HL-60 (cell line): ENCODE measurements at regions not wholly inside any gene's neighbourhood (a gene's known extent, or its start where the extent isn't known, plus 50 kb on each side); places are given as distances from the start of the nearest gene placed in this dataset.

Experiments used
- GABPA ChIP-seq: IDR thresholded peaks from 2 replicates; pipeline ENCODE4 v1.6.1; 2012; ENCODE audit warnings: low read depth
- POLR2AphosphoS5 ChIP-seq: IDR thresholded peaks from 2 replicates; pipeline ENCODE4 v1.6.1; 2012; ENCODE audit warnings: low read depth
- TF ChIP-seq, protein P1 (sequence below): IDR thresholded peaks from one replicate; pipeline ENCODE4 v1.5.1; 2011; ENCODE audit warnings: low read length, control low read depth, inconsistent platforms; ENCODE audit not compliant: insufficient read depth
- TF ChIP-seq, protein P2 (sequence below): IDR thresholded peaks from 2 replicates; pipeline ENCODE4 v1.6.1; 2012; ENCODE audit warnings: low read depth; ENCODE audit not compliant: insufficient replicate concordance

DNA sequence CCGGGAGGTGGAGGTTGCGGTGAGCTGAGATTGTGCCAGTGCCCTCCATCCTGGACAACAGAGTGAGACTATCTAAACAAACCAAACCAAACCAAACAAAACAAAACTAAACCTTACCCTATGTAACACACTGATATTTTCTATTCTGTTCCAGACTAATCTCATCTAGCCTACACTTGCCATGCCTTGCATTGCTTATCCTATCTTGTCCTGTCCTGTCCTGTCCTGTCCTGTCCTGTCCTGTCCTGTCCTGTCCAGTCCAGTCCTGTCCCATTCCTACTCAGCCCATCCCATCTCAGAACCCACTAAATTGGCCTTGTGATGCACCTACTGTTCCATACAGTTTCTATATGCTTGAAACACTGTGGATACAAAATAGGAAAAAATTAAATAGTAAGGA, 64.7 kb upstream of the HDAC9 start:
- TF ChIP-seq, protein P1, sequence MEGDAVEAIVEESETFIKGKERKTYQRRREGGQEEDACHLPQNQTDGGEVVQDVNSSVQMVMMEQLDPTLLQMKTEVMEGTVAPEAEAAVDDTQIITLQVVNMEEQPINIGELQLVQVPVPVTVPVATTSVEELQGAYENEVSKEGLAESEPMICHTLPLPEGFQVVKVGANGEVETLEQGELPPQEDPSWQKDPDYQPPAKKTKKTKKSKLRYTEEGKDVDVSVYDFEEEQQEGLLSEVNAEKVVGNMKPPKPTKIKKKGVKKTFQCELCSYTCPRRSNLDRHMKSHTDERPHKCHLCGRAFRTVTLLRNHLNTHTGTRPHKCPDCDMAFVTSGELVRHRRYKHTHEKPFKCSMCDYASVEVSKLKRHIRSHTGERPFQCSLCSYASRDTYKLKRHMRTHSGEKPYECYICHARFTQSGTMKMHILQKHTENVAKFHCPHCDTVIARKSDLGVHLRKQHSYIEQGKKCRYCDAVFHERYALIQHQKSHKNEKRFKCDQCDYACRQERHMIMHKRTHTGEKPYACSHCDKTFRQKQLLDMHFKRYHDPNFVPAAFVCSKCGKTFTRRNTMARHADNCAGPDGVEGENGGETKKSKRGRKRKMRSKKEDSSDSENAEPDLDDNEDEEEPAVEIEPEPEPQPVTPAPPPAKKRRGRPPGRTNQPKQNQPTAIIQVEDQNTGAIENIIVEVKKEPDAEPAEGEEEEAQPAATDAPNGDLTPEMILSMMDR: no peak
- TF ChIP-seq GABPA (no peak), POLR2AphosphoS5 (no peak)
- TF ChIP-seq, protein P2, sequence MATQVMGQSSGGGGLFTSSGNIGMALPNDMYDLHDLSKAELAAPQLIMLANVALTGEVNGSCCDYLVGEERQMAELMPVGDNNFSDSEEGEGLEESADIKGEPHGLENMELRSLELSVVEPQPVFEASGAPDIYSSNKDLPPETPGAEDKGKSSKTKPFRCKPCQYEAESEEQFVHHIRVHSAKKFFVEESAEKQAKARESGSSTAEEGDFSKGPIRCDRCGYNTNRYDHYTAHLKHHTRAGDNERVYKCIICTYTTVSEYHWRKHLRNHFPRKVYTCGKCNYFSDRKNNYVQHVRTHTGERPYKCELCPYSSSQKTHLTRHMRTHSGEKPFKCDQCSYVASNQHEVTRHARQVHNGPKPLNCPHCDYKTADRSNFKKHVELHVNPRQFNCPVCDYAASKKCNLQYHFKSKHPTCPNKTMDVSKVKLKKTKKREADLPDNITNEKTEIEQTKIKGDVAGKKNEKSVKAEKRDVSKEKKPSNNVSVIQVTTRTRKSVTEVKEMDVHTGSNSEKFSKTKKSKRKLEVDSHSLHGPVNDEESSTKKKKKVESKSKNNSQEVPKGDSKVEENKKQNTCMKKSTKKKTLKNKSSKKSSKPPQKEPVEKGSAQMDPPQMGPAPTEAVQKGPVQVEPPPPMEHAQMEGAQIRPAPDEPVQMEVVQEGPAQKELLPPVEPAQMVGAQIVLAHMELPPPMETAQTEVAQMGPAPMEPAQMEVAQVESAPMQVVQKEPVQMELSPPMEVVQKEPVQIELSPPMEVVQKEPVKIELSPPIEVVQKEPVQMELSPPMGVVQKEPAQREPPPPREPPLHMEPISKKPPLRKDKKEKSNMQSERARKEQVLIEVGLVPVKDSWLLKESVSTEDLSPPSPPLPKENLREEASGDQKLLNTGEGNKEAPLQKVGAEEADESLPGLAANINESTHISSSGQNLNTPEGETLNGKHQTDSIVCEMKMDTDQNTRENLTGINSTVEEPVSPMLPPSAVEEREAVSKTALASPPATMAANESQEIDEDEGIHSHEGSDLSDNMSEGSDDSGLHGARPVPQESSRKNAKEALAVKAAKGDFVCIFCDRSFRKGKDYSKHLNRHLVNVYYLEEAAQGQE: no peak
